HG03108 (cell line): ENCODE measurements at regions not wholly inside any gene's neighbourhood (a gene's known extent, or its start where the extent isn't known, plus 50 kb on each side); places are given as distances from the start of the nearest gene placed in this dataset.

ENCODE experiments used
- ATAC-seq: cut with Tn5 transposase; IDR thresholded peaks from one replicate; pipeline ENCODE4 v1.9.1; 2021; ENCODE audit warnings: moderate library complexity; ENCODE audit not compliant: unreplicated experiment

GRCh38 chr18:67381608-67382150 is 134.8 kb downstream of the DSEL start:
- no peak for ATAC-seq

DNA sequence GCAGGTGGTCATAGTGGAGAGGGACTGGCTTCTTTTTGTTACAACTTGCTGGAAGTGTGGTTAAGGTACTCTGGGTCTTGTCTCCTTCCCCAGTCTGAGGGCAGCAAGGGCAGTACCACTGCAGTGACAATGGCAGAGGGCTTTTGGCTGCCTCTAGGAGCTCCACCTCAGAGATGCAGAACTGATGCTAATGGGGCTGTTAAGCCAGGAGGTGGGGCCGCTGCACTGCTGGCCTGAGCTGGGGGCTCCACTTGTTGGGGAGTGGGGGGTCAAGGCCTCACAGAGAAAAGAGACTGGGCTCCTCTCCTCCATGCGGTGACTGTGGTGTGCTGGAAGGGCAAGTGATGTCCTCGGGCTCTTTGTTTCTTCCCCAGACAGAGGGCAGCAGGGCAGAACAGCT is 135.7 kb downstream of the DSEL start:
- ATAC-seq, result no peak

GRCh38 chr18:67379981-67380380 is 136.5 kb downstream of the DSEL start:
- ATAC-seq, result no peak

DNA sequence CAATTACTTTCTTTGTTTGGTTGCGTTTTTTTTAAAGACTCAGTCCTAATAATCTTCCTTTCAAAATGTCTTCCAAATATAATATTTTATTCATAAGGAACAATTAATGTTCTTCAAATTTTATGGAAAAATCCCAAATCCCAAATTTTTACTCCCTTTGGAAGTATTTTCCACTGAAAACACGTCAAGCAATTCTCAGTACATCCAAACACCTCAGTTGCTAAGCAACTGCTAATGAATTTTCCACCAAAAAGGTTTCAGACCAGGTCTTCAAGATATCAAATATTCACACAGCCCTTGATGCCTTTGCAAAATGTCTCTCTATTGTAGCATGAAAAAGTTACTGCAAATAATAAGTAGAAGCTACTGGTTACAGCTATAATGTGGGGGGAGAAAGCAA is 140.1 kb downstream of the DSEL start:
- ATAC-seq, result no peak

DNA sequence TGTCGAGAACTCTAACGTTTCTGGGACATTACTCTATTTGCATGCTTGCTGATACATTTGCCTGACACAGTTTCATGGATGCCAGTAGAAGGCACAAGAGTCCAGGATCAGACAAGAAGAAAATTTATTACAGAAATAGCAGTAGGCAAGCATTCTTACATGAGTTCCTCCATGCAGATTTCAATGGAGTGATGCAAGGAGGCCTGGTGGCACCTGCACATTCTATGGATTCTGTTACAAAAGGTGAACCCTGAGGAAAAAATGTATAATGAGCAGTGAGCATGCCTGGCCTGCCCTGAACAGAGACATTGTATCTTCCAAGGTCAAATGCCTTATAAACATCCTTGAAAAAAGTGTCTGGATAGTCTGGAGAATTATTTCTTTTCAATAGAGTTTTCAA is 142.9 kb downstream of the DSEL start:
- ATAC-seq, result no peak

DNA sequence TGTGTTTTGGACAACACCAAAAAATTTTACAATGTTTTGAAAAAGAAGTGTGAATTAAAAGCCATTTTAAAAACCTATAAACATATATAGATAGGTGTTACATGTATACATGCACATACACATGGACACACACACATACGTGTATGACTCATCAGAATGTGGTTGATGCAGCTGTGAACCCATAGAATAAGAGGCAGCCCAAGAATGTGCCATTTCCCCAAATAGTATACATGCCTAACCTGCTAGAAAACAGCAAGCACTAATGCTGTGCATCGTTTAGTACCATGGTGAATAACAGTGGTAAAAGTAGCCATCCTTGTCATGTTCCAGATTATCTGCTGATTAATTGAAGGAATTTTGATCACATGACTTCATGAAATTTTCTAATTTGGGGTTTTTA is 149.0 kb downstream of the DSEL start:
- ATAC-seq, result no peak

- no peak for ATAC-seq
These were observed 152.8 kb downstream of the DSEL start for GRCh38 chr18:67363694-67364093.

DNA sequence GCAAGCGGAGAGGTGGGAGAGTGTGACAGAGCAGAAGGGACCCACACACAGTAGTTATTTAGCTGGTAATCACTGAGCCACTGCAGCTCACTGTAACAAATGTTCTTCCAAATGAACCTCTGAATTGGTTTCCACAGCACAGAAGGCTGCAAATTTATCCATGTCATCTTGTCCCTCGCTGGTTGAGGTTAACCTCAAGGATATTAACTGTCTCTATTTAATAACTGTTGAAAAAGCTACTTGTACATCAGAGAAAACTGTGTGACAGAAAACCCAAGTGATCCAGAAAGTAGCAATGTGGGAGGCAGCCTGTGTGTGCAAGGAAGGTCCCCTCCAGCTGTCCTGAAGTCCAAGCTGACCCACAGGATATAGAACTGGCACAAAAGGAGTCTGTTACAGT is 153.6 kb downstream of the DSEL start:
- no peak for ATAC-seq

GRCh38 chr18:67359873-67360838 is 156.4 kb downstream of the DSEL start:
- peak; percentile 68 for ATAC-seq

- ATAC-seq, result no peak
These were observed 157.6 kb downstream of the DSEL start for GRCh38 chr18:67358947-67359346.

DNA sequence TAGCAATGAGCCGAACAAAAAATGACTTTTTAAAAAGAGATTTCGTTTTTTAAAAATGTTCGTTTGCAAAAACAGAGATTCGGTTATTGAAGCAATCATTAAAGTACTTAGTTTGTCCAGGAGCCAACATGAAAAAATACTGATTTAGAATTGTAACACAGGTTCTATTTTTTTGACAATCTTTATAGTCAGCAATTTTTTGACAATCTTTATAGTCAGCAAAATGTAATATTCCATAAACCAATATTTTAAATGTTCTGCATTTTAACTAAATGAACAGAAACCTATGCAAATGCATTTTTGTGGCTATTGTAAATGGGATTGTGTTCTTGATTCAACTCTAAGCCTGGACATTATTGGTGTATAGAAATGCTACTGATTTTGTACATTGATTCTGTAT is 161.8 kb downstream of the DSEL start:
- ATAC-seq, result no peak

DNA sequence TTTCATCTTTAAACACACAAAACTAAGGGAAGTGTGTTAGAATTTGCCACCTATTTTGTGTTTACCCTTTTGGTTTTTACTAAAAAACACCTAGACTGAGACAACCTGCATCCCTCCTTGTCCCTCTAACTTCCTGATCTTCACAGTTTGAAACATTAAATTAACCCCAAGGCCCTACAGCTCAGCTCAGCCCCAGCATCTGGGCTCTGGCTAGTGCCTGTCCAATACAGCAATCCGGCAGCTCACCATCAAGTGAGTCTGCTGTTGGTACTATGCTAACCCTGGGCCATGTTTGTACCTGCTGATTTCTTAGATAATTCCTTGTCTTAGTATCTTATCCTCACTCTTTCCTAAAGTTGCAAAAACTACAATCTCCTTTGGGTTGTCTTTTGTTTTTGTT is 162.4 kb downstream of the DSEL start:
- ATAC-seq, result no peak

DNA sequence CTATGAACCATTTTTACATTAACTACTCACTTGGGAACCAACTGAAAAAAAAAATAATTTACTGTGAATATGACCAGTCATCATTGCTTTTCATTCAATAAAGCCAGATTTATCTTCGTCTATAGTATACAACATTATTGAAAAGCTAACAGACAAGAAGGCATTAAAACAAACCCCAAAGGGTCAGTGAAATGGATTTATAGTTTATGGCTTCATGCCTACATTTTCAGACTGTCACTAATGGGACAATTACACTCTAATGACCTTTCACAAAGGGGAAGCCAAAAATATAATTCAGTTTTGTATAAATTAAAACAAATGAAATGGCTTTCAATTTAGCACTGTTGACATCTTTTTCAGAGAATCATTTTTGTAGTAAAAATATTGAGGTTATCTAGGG is 169.1 kb downstream of the DSEL start:
- ATAC-seq, result no peak

- no peak for ATAC-seq
These were observed 174.4 kb downstream of the DSEL start for GRCh38 chr18:67342159-67342558.

GRCh38 chr18:67337696-67338095 is 178.8 kb downstream of the DSEL start:
- ATAC-seq, result no peak

DNA sequence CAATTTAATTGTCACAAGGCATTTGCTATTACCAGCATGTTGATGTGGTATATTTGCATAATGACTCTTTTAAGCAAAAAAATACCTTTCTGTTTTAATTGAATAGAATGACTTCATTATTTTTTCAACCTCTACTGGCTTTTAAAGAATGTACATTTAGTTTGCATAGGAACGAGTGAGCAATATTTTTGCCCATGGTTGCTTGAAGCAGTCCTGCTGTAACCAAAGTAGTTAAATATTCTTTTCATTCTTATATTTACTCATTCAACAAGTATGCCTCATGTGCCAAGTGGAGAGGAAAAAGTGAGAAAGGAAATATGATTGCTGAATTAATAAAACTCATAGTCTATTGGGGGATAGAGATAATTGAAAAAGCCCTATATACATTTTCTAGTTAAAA is 184.7 kb downstream of the DSEL start:
- no peak for ATAC-seq

DNA sequence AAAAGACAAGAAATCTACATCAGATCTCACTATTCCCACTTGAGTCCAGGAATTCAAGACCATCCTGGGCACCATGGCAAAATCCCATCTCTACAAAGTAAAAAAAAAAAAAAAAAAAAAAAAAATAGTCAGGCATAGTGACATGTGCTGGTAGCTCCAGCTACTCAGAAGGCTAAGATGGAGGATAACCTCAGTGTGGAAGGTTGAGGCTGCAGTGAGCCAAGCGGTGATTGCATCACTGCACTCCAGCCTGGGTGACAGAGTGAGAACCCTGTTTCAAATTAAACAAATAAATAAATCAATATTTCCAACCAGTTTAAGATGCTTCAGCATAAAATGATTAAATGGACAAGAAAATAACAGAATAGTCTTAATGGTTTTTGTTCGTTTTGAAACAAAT is 197.4 kb downstream of the DSEL start:
- no peak for ATAC-seq

- ATAC-seq, result no peak
These were observed 197.9 kb downstream of the DSEL start for GRCh38 chr18:67318651-67319050.

DNA sequence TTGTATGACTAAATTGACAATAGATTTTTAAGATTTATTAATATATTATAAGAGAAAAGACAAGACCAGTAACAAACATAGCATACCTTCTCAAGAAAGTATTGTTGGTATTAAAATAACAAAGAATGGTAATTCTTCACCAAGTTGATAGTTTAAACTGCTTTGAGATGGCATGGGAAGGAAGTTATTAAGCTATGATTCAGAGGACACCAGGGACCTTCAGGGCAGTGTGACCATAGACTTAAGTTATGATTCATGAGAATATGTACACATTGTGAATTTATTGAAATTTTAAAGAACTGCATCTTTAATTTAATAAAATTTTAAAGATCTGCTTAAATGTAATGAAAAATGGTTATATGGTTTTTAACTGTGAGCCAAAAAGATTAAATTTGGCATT is 205.7 kb downstream of the DSEL start:
- no peak for ATAC-seq

DNA sequence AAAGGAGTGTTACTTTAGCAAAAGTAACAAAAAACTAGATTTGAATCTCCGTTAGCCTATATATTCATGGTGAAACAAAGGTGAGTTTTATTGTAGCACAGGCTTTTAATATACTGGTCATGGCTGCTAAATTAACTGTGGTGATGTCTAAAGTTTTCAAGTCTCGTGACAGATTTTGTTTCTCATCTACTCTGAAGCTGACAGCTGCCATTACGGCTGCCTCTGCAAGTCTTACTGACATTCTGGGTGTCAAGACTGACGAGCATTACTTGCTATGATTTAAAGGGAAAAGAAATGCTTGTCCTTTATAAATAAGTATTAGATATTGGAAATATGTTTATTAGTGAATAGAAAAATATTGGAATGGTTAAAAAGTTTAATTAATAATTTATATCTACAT is 207.7 kb downstream of the DSEL start:
- ATAC-seq, result no peak

GRCh38 chr18:67305466-67305865 is 211.1 kb downstream of the DSEL start:
- no peak for ATAC-seq

DNA sequence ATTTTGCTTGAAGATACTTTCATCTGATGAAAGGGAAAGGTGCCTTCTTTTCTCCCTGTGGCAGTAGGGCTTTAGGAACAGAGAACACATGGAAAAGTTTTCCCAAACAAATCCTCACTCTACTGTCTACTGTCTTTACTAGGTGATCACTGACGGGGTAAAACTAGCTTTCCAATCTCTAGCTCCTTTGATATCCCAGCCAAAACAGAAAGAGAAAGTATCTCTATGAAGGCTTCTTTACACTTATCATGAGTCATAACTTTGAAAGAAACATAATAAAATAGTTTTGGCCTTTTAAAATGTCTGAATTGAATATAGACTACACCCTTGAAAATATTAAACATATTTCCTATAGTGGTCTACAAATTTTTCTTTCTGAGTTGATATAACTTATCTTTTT is 214.5 kb downstream of the DSEL start:
- ATAC-seq, result no peak

DNA sequence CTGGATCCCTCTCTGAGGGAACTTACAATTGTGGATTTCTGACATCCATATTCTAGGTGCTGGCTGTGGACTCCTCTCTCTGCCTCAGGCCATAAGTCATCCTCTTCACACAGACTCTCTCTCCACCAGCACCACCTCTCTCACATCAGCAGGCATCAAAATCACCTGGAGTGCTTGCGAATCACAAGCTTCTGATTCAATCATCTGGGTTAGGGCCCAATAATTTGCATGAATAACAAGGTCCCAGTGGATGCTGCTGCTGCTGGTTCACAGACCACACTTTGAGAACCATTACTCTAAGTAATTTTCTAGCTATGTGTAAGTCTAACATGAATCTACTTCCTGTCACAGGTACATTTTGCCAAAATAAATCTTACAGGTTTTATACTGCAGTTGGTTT is 214.9 kb downstream of the DSEL start:
- ATAC-seq, result no peak
